Left renal pelvis (tissue), 4 donors: ENCODE measurements at regions not wholly inside any gene's neighbourhood (a gene's known extent, or its start where the extent isn't known, plus 50 kb on each side); places are given as distances from the start of the nearest gene placed in this dataset.

ENCODE experiments used
- DNase-seq, 4 donors: peaks; one replicate each; pipeline ENCODE4 v3.0.0-alpha.2; 2013; ENCODE audit warnings: low read depth in 4 of 4, low spot score in 3 of 4

- no peak for DNase-seq
Measured at GRCh38 chr20:12020846-12021245, 103.2 kb downstream of the BTBD3 start.

DNA sequence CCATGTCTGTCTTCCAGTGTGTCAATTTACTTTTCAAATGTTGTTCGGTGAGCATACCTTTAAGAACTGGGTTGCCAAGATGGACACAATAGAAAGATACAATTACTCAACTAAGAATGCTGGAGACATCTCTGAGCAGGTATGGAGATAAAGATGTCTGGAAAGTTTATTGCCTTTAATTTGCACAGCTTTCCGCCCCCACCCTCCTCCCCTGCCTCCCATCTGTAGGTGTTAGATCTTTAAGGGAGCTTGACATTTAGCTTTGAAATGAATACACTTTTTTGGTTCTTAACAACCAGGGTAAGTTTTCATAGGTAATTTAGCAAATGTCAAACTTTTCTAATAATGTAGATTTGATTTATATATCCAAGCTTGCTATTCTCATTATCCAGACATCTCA is 104.4 kb downstream of the BTBD3 start:
- DNase-seq: no peak

DNA sequence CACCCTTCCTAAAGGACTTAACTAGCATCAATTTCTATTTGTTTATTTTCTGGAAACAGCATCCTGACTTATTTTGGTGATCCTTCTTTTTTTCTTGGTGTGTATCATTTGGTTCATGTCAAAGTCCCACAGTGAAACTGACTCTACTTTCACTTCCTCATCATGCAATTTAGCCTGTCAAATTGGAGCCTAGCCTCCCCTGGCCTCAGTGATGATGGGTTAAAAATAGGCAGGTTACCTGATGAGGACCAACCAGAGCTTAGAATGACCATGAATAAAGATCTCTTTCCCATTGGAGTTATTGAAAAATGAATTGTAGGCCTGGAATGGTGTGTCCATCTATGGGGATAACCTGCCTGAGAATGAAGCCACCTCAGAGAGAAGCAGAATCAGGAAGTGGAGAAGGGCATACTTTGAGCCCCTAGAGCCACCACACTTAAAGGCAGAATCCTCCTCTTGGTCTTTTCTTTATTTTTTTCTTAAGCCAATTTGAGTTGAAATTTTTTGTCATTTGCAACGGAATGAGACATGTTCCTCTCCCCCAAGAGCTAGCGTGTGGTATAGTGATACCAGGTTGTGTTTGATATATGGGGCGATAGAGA is 105.6 kb downstream of the BTBD3 start:
- no peak for DNase-seq

DNA sequence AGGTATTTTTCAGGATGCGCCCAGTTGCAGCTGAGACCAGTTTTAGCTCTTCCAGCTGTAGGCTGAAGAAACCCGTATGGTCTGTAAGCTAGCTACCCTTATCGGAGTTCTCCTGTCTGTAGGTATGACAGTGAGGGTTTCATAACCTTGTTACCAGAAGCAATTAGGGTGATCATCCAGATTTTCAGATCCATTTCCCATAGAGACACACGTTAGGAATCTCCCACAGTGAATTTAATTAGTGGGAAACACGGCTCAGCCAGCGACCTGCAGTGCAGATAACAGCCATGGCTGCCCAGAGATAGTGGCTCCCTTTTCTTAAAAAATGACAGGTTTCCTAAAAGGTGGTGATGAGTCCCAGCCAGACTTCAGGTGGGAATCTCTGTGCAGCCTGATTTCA is 111.1 kb downstream of the BTBD3 start:
- no peak for DNase-seq

DNA sequence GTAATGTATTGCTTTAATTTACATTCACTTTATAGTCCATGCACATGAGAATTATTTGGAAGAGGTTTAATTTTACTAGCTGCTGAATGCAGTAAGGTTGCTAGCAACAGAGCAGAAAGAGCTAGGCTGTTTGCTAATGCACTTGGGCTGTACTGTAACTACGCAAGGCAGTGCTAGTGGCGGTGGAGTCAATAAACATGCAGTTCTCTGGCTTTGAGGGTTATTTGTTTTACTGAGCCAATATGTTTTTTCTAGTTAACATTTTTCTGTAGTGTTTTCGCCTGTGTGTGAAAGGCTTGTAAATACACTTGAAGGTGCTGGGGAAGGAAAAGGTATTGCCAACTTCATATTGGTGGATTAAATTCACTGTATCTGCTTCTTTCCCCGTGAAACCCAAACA is 112.8 kb downstream of the BTBD3 start:
- no peak for DNase-seq

GRCh38 chr20:12036142-12036541 is 118.4 kb downstream of the BTBD3 start:
- no peak for DNase-seq

- no peak for DNase-seq
Measured at GRCh38 chr20:12037521-12037920, 119.8 kb downstream of the BTBD3 start.

DNA sequence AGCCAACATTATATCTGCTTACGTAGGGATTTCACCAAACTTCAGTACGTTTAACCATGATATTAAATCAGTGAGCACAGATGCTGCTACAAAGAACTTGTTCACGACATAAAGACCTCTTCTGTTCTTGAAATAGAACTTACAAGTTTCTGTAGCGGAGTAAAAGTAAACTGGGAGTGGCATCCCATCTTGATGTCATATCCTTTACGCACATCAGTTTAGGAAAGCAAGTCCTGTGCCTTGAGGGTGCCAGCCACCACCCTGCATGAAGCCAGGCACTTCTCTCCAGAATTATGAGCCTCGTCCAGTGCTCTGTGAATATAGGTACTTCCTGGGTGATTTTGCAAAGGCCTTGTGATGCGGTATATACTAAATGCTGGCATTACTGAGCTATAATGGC is 122.6 kb downstream of the BTBD3 start:
- DNase-seq: no peak

DNA sequence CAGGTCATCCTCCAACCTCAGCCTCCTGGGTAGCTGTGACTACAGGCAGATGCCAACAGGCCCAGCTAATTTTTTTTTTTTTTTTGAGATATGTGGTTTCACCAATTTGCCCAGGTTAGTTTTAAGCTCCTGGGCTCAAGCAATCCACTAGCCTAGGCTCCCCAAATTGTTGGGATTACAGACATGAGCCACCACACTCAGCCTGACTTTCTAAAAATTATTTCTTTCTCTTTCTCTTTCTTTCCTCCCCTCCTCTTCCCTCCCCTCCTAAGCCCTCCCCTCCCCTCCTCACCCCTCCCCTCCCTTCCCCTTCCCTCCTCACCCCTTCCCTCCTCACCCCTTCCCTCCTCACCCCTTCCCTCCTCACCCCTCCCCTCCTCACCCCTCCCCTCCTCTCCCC is 127.3 kb downstream of the BTBD3 start:
- DNase-seq: no peak

DNA sequence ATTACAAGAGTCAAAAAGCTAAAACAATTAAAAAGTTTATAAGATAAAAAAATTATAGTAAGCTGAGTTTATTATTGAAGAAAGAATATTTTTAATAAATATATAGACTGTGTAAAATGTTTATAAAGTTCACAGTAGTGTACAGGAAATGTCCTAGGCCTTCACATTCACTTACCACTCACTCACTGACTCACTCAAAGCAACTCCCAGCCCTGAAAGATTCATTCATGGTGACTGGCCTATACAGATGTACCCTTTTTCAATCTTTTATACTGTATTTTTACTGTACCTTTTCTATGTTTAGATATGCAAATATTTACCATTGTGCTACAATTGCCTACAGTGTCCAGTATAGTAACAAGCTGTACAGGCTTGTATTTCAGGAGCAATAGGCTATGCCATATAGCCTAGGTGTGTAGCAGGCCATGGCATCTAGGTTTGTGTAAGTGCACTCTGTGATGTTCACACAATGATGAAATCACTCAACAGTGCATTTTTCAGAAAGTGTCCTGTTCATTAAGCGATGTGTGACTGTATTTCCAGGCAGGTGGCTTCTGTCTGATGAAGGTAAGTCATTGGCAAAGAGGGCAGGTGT is 130.2 kb downstream of the BTBD3 start:
- DNase-seq: no peak

- DNase-seq: no peak
Measured at GRCh38 chr20:12049125-12049524, 131.4 kb downstream of the BTBD3 start.

DNA sequence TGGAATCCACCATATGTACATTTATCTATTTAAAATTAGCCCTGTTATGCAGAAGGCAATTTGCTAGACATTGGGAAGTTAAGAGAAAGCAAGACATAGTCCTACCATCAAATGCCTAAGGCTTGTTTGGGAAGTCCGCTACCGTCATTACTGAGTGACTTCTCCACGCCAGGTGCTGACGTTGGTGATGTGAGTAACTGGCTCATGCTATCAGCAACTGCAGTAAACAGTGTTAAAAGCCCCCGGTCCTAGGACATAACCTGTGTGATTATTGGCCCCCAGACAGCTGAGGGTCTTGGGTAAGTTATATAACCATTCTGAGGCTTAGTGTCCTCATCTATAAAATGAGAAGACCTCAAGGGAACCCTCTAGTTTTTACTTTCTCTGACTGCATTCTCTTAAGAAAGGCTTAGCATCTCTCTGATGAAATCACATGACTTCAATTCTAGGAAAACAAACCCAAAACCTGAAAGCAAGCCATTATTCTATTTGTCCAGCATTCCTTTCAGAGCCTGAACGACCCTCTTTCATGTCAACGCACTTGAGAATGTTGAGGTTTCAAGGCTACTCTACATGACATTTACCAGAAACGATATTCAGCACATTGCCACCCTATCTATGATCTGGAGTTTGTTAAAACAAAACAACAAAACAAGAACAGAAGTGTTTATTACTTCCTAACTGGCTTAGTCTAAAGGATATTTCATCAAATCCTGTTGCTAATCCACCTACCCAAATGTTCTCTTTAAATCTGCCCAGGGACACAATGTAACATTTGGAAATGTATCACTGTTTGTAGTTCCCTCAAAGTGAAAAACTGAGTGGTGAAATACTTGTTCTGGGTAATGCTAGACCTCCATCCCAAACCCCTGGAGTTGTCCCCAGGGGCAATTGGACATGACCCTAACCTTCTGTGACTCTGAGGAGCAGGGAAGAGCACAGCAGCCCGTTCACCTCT is 133.8 kb downstream of the BTBD3 start:
- no peak for DNase-seq

DNA sequence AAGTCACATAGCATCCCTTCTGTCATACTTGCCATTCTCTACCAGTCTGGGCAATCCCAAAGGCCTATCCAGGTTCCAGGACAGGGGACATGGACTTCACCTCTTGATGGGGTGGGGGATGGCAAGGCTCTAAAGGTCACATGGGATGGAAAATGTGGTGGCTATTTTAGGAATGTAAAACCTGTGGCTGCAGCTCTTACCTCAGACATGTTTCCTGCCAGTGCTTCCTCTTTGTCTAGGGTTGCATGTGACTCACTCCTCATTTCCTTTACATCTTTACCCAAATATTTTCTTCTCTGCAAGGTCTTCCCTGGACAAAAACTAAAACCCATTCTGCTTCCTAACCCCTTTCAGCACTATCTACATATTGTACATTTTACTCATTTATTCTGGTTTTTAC is 135.7 kb downstream of the BTBD3 start:
- DNase-seq: no peak

- no peak for DNase-seq
Measured at GRCh38 chr20:12054556-12054955, 136.9 kb downstream of the BTBD3 start.

- DNase-seq: peak in 1 of 4 donors; percentile 18
Measured at GRCh38 chr20:12055161-12055560, 137.5 kb downstream of the BTBD3 start.

- no peak for DNase-seq
Measured at GRCh38 chr20:12056839-12057238, 139.1 kb downstream of the BTBD3 start.

DNA sequence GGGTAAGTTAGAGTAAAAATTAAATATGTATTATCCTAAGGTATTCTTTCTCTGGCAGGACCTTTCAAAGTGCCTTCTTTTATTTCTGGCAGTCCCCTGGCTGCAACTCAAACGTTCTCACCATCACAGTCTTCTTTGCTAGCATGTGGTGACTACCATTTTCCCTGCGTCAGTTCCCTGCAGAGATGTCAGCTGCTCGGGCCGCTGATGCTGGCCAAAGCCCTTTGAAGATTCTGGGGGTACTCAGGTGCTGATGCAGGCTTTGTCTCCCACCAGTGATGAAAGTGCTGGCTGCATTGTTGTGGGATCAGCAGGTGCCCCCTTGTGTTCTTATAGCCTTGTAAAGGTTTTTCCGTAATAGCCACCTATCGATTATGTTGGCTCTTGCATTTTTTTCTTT is 140.1 kb downstream of the BTBD3 start:
- DNase-seq: no peak

DNA sequence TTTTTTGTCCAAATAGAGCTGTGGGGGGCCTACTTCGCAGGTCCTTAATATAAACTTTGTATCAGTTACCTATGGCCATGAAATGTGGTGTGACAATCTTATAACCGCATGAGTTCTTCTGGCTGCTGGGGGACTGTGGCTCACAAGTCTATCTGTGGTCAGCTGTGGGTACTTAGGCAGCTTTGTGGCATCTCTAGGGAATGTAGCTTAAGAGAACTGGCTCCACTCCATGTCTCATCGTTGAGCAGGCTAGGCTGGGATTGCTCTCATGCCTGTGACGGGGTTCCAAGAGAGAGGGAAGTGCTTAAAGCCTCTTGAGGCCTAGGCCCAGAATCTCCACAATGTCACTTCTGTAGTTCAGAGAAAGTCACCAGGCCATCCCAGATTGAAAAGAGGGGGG is 140.5 kb downstream of the BTBD3 start:
- DNase-seq: no peak

DNA sequence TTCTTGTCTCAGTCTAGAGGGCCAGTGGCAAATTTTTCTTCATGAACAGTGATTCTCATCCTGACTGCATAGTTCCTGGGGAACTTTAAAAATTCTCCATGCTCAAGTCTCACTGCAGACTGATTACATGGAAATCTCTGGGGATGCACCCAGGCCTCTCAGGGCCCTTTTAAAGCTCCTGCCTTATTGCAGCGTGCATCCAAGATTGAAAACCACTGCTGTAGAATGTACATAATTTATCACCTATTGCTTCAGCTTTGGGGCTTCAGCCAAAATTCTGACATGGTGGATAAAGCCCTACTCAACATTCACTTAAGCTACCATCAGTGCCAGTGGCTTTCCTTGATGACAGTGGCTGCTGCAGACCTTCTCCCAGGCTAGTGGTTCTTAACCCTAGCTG is 143.8 kb downstream of the BTBD3 start:
- no peak for DNase-seq

- DNase-seq: no peak
Measured at GRCh38 chr20:12063106-12063684, 145.5 kb downstream of the BTBD3 start.

GRCh38 chr20:12064540-12064939 is 146.8 kb downstream of the BTBD3 start:
- no peak for DNase-seq
